Mesenchymal stem cell (in vitro differentiated cells and primary cell): ENCODE measurements at regions not wholly inside any gene's neighbourhood (a gene's known extent, or its start where the extent isn't known, plus 50 kb on each side); places are given as distances from the start of the nearest gene placed in this dataset.

Experiments used
- DNase-seq: peaks from one replicate; pipeline ENCODE4 v3.0.0-alpha.2; 2013
- H2AFZ ChIP-seq: one replicate; pipeline ENCODE4 v1.6.1; 2013; ENCODE audit warnings: low read depth, mild to moderate bottlenecking, control low read depth, inconsistent platforms, low read length, moderate library complexity
- H2AK5ac ChIP-seq: 2 replicates; pipeline ENCODE4 v1.6.1; 2013; ENCODE audit warnings: low read length, moderate library complexity, mild to moderate bottlenecking, inconsistent platforms; ENCODE audit not compliant: severe bottlenecking
- H2BK120ac ChIP-seq: one replicate; pipeline ENCODE4 v1.6.1; 2013; ENCODE audit warnings: low read depth, mild to moderate bottlenecking, inconsistent platforms, low read length, moderate library complexity
- H2BK12ac ChIP-seq, 2 experiments: one replicate each; pipeline ENCODE4 v1.6.1; 2013; ENCODE audit warnings: inconsistent platforms in 2 of 2, low read length in 2 of 2, mild to moderate bottlenecking in 2 of 2, moderate library complexity in 2 of 2, control low read depth in 1 of 2
- H2BK15ac ChIP-seq: one replicate; pipeline ENCODE4 v1.6.1; 2013; ENCODE audit warnings: mild to moderate bottlenecking, low read depth, inconsistent platforms; ENCODE audit not compliant: poor library complexity, severe bottlenecking
- H2BK5ac ChIP-seq: 2 replicates; pipeline ENCODE4 v1.6.1; 2013; ENCODE audit warnings: low read depth, mild to moderate bottlenecking, low read length, control low read depth, inconsistent platforms; ENCODE audit not compliant: poor library complexity, severe bottlenecking
- H3K14ac ChIP-seq, 2 experiments: one replicate each; pipeline ENCODE4 v1.6.1; 2013; ENCODE audit warnings: inconsistent platforms in 2 of 2, low read length in 2 of 2, control low read depth in 1 of 2, mild to moderate bottlenecking in 1 of 2, moderate library complexity in 1 of 2
- H3K18ac ChIP-seq, 2 experiments: one replicate each; pipeline ENCODE4 v1.6.1; 2013; ENCODE audit warnings: inconsistent platforms in 2 of 2, low read length in 2 of 2, control low read depth in 1 of 2, low read depth in 1 of 2, mild to moderate bottlenecking in 1 of 2
- H3K23ac ChIP-seq, 2 experiments: one replicate each; pipeline ENCODE4 v1.6.1; 2013; ENCODE audit warnings: inconsistent platforms in 2 of 2, low read length in 2 of 2, mild to moderate bottlenecking in 2 of 2, moderate library complexity in 2 of 2, control low read depth in 1 of 2
- H3K27ac ChIP-seq: 2 replicates; pipeline ENCODE4 v1.5.1; 2013; ENCODE audit warnings: mild to moderate bottlenecking, moderate library complexity, low read length, control low read depth, inconsistent platforms; ENCODE audit not compliant: poor library complexity, severe bottlenecking
- H3K27me3 ChIP-seq, 2 experiments: 2 replicates each; pipeline versions ENCODE4 v1.6.1 to v1.7.0; 2013; ENCODE audit warnings: low read length in 2 of 2, mild to moderate bottlenecking in 2 of 2, moderate library complexity in 2 of 2, control low read depth in 1 of 2, inconsistent platforms in 1 of 2; ENCODE audit not compliant: control insufficient read depth in 1 of 2, insufficient read depth in 1 of 2
- H3K36me3 ChIP-seq, 2 experiments: 2 replicates each; pipeline versions ENCODE4 v1.6.1 to v1.7.0; 2013; ENCODE audit warnings: low read length in 2 of 2, control low read depth in 1 of 2, inconsistent platforms in 1 of 2, low read depth in 1 of 2, mild to moderate bottlenecking in 1 of 2; ENCODE audit not compliant: insufficient read depth in 2 of 2, control insufficient read depth in 1 of 2
- H3K4ac ChIP-seq, 2 experiments: one replicate each; pipeline ENCODE4 v1.6.1; 2013; ENCODE audit warnings: inconsistent platforms in 2 of 2, low read length in 2 of 2, mild to moderate bottlenecking in 2 of 2, moderate library complexity in 2 of 2, control low read depth in 1 of 2, low read depth in 1 of 2
- H3K4me1 ChIP-seq: 2 replicates; pipeline ENCODE4 v1.6.1; 2013; ENCODE audit warnings: low read depth, low read length, control low read depth; ENCODE audit not compliant: control insufficient read depth, insufficient read depth
- H3K4me2 ChIP-seq: 2 replicates; pipeline ENCODE4 v1.6.1; 2013; ENCODE audit warnings: low read length, mild to moderate bottlenecking, inconsistent platforms; ENCODE audit not compliant: poor library complexity, severe bottlenecking
- H3K4me3 ChIP-seq, 2 experiments: 2 replicates each; pipeline versions ENCODE4 v1.5.1 to v1.7.0; 2013; ENCODE audit warnings: low read length in 2 of 2, mild to moderate bottlenecking in 2 of 2, control low read depth in 1 of 2, low read depth in 1 of 2; ENCODE audit not compliant: insufficient read depth in 1 of 2
- H3K79me1 ChIP-seq: replicated peaks from 2 replicates; pipeline ENCODE4 v1.6.1; 2013; ENCODE audit warnings: mild to moderate bottlenecking, control low read depth, low read length, inconsistent platforms; ENCODE audit not compliant: poor library complexity, severe bottlenecking
- H3K9ac ChIP-seq: 2 replicates; pipeline ENCODE4 v1.7.0; 2013; ENCODE audit warnings: mild to moderate bottlenecking, low read length, moderate library complexity
- H3K9me3 ChIP-seq: 2 replicates; pipeline ENCODE4 v1.7.0; 2013; ENCODE audit warnings: mild to moderate bottlenecking, low read length; ENCODE audit not compliant: control insufficient read depth
- H4K8ac ChIP-seq: one replicate; pipeline ENCODE4 v1.6.1; 2013; ENCODE audit warnings: inconsistent platforms, mild to moderate bottlenecking, low read length, moderate library complexity
- H4K91ac ChIP-seq: one replicate; pipeline ENCODE4 v1.6.1; 2013; ENCODE audit warnings: mild to moderate bottlenecking, low read length, inconsistent platforms
- WGBS: methylation state at CpG from one replicate; pipeline ENCODE4 v1.1.7; 2013; ENCODE audit warnings: mixed read lengths; 5-methylcytosine and 5-hydroxymethylcytosine counted together

GRCh38 chr1:187471555-187471954 is 642.8 kb downstream of the PLA2G4A start:
- H3K9me3 ChIP-seq, result peaks cover 3% of the 10 kb centered on the region

DNA sequence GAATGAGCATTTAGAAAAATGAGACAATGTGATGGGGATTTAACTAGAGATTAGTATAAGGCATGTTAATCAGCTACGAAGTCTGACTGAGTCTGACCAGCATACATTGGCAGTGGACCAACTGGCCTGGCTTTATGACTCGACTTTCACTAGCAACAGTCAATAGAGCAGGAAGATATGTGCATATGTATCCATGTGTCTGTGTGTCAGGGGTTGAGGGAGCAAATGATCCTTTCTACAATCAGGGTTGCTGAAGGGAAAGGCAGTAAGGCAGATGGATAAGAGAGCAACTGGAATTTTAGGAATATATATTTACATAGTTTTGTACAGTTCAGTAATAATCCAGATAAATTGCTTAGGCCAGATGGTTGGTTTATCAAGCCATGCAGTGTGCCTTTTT is 645.6 kb downstream of the PLA2G4A start:
- Histone ChIP-seq H3K79me1 (no peaks in the 10 kb centered on the region), H2AK5ac (no peak overlapping the region), H2BK12ac (no peak overlapping the region), H4K8ac (no peak overlapping the region), H3K9ac (no peak overlapping the region), H3K27ac (no peak overlapping the region), H3K27me3 (no peaks in the 10 kb centered on the region), H2BK15ac (no peak overlapping the region), H4K91ac (no peak overlapping the region), H3K23ac (no peak overlapping the region), H2AFZ (no peak overlapping the region), H3K4me3 (no peak overlapping the region), H3K4me2 (no peak overlapping the region), H3K9me3 (no peaks in the 10 kb centered on the region), H3K14ac (no peak overlapping the region), H3K4ac (no peak overlapping the region), H2BK5ac (no peak overlapping the region), H2BK120ac (no peak overlapping the region), H3K4me1 (peaks cover 2% of the 10 kb centered on the region), H3K18ac (no peak overlapping the region), H3K36me3 (no peaks in the 10 kb centered on the region)
- WGBS, result 68% methylated on average over 2 of the region's 2 CpGs
- peak; percentile 41 for DNase-seq

More at GRCh38 chr1:187471555-187471954, 642.8 kb downstream of the PLA2G4A start:
- H2AK5ac ChIP-seq, result no peak overlapping the region
- no peak overlapping the region for H3K9ac ChIP-seq
- H3K14ac ChIP-seq, result no peak overlapping the region
- no peak overlapping the region for H3K4ac ChIP-seq
- peaks cover 2% of the 10 kb centered on the region for H3K4me1 ChIP-seq
- H3K36me3 ChIP-seq, result no peaks in the 10 kb centered on the region
- no peak overlapping the region for H3K27ac ChIP-seq
- no peak overlapping the region for H2BK5ac ChIP-seq
- H2BK15ac ChIP-seq, result no peak overlapping the region
- H2BK120ac ChIP-seq, result no peak overlapping the region
- H3K27me3 ChIP-seq, result no peaks in the 10 kb centered on the region
- H2BK12ac ChIP-seq, result no peak overlapping the region
- no peak overlapping the region for H3K18ac ChIP-seq
- WGBS, result 100% methylated on average over 1 of the region's 2 CpGs
- H3K4me2 ChIP-seq, result no peak overlapping the region
- no peak for DNase-seq
- H3K4me3 ChIP-seq, result no peak overlapping the region
- H4K8ac ChIP-seq, result no peak overlapping the region
- H3K79me1 ChIP-seq, result no peaks in the 10 kb centered on the region
- no peak overlapping the region for H4K91ac ChIP-seq
- H2AFZ ChIP-seq, result no peak overlapping the region
- H3K23ac ChIP-seq, result no peak overlapping the region

DNA sequence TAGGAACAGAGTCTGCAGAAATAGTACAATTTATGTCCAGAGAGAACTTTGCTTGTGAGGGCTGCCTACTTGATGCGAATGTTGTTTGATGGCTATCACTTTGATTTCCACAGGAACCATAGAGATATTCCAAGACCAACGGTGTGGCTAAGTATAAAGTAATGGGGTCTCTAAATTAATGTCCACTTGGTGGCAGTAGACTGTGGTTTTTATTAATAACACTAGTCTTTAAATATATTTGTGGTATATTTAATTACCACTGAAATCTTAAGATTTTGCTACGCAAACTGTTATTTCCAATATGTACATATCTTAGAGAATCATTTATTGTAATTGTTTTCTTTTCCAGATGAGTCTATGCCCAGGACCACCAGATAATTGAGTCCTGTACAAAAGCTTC is 647.9 kb downstream of the PLA2G4A start:
- no peak overlapping the region for H4K91ac ChIP-seq
- 100% methylated on average over 1 of the region's 3 CpGs for WGBS

GRCh38 chr1:187477103-187477502 is 648.4 kb downstream of the PLA2G4A start:
- Histone ChIP-seq H2AFZ (no peak overlapping the region), H3K4ac (no peak overlapping the region), H4K8ac (no peak overlapping the region), H3K4me2 (no peak overlapping the region), H2BK12ac (no peak overlapping the region), H2BK5ac (no peak overlapping the region), H3K18ac (no peak overlapping the region), H3K79me1 (no peaks in the 10 kb centered on the region), H3K23ac (no peak overlapping the region), H2BK120ac (no peak overlapping the region), H3K36me3 (no peaks in the 10 kb centered on the region), H2AK5ac (no peak overlapping the region), H3K27me3 (no peaks in the 10 kb centered on the region), H3K4me3 (no peak overlapping the region), H3K4me1 (peaks cover 2% of the 10 kb centered on the region), H3K27ac (no peak overlapping the region), H3K9me3 (no peaks in the 10 kb centered on the region), H2BK15ac (no peak overlapping the region), H3K9ac (no peak overlapping the region), H3K14ac (no peak overlapping the region), H4K91ac (no peak overlapping the region)
- WGBS, result 71% methylated on average over 1 of the region's 2 CpGs
- no peak for DNase-seq

More for the DNA sequence above, 647.9 kb downstream of the PLA2G4A start:
- Histone ChIP-seq H4K8ac (no peak overlapping the region), H3K36me3 (no peaks in the 10 kb centered on the region), H2BK120ac (no peak overlapping the region), H2AFZ (no peak overlapping the region), H2BK5ac (no peak overlapping the region), H2BK12ac (no peak overlapping the region), H2BK15ac (no peak overlapping the region), H3K4me3 (no peak overlapping the region), H3K18ac (no peak overlapping the region), H3K9ac (no peak overlapping the region), H3K14ac (no peak overlapping the region), H3K23ac (no peak overlapping the region), H3K27ac (no peak overlapping the region), H3K79me1 (no peaks in the 10 kb centered on the region), H3K27me3 (no peaks in the 10 kb centered on the region), H3K4me2 (no peak overlapping the region), H3K9me3 (no peaks in the 10 kb centered on the region), H2AK5ac (no peak overlapping the region), H3K4me1 (peaks cover 2% of the 10 kb centered on the region), H3K4ac (no peak overlapping the region)
- peak; percentile 19 for DNase-seq
